ENCODE measurements at regions not wholly inside any gene's neighbourhood (a gene's known extent, or its start where the extent isn't known, plus 50 kb on each side); places are given as distances from the start of the nearest gene placed in this dataset.

DNA sequence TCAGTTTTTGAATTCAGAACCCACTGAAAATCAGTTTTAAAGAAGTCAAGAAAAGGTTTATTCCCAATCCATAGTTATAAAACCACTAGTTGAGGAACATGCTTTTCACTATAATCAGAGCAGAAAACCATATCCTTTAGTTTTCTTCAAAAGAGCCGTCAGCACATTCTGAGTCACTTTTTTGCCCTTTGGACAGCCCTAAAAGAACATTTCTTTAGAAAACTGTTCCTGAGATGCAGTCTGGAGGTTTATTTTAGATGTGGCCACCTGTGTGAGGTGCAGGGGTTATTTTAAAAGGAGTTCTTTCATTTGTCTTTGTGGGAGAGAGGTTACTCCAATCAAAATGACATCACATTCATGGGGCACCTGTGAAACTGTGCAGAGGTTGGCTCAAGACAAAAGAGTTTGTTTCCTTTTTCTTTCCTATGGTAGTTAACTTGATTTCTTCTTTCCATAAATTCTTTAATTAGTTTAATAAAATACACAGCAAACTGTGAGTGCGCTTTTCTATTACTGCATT lies 221.6 kb upstream of the RPS23 start:
- Histone ChIP-seq H3K4me1 (no peaks in the 10 kb centered on the region), H3K9me3 (no peaks in the 10 kb centered on the region), H3K27me3 (ENCODE audit: insufficient read depth in 3 of 3, low read length in 2 of 3) (no peaks in the 10 kb centered on the region), H3K27ac (no peak overlapping the region), H3K36me3 (ENCODE audit: insufficient read depth in 1 of 2, low read depth in 1 of 2) (no peaks in the 10 kb centered on the region), H3K4me3 (no peak overlapping the region)
- no peak for DNase-seq
- TF ChIP-seq, protein P1, sequence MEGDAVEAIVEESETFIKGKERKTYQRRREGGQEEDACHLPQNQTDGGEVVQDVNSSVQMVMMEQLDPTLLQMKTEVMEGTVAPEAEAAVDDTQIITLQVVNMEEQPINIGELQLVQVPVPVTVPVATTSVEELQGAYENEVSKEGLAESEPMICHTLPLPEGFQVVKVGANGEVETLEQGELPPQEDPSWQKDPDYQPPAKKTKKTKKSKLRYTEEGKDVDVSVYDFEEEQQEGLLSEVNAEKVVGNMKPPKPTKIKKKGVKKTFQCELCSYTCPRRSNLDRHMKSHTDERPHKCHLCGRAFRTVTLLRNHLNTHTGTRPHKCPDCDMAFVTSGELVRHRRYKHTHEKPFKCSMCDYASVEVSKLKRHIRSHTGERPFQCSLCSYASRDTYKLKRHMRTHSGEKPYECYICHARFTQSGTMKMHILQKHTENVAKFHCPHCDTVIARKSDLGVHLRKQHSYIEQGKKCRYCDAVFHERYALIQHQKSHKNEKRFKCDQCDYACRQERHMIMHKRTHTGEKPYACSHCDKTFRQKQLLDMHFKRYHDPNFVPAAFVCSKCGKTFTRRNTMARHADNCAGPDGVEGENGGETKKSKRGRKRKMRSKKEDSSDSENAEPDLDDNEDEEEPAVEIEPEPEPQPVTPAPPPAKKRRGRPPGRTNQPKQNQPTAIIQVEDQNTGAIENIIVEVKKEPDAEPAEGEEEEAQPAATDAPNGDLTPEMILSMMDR (IDR thresholded peaks at IDR 0.05), result no peak
- intact Hi-C loops (cut with DNase I), result no loop called here
- no peak for ATAC-seq
- 67 to 72% (median 71%) methylated on average over 2 of the region's 2 CpGs for WGBS, 3 donors

DNA sequence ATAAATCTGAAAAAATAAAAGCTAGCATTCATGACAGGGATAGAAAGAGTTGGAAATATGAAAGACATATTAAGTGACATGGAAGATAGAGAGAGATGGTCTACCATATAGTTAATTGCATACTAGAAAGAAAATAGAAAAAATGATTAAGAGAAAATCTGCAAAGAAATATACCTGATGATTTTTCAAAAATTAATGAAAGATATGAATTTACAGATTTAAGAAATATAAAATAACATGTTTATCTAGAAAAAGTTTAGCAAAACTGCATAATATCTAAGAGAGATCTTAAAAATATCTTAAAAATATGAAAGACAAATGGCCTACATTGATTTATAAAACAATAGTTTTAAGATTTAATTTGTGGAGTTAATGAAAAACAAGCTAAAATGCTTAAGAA lies 219.1 kb upstream of the RPS23 start:
- Histone ChIP-seq H3K4me3 (no peak overlapping the region), H3K9me3 (no peaks in the 10 kb centered on the region), H3K4me1 (no peaks in the 10 kb centered on the region), H3K27me3 (ENCODE audit: insufficient read depth in 3 of 3, low read length in 2 of 3) (no peaks in the 10 kb centered on the region), H3K36me3 (ENCODE audit: insufficient read depth in 1 of 2, low read depth in 1 of 2) (no peaks in the 10 kb centered on the region), H3K27ac (no peak overlapping the region)
- TF ChIP-seq, protein P1 (IDR thresholded peaks at IDR 0.05), result no peak
- intact Hi-C loops (cut with DNase I), result no loop called here
- DNase-seq (no peak), ATAC-seq (no peak)

GRCh38 chr5:82494942-82495341 lies 216.8 kb upstream of the RPS23 start:
- Histone ChIP-seq H3K4me1 (no peaks in the 10 kb centered on the region), H3K27me3 (ENCODE audit: insufficient read depth in 3 of 3, low read length in 2 of 3) (peaks cover 0 to 2% (median 0%) of the 10 kb centered on the region in 3 donors), H3K27ac (no peak overlapping the region), H3K36me3 (ENCODE audit: insufficient read depth in 1 of 2, low read depth in 1 of 2) (no peaks in the 10 kb centered on the region), H3K9me3 (no peaks in the 10 kb centered on the region), H3K4me3 (no peak overlapping the region)
- ATAC-seq (no peak), DNase-seq (no peak)
- intact Hi-C loops (cut with DNase I), result no loop called here
- TF ChIP-seq, protein P1 (IDR thresholded peaks at IDR 0.05), result no peak

DNA sequence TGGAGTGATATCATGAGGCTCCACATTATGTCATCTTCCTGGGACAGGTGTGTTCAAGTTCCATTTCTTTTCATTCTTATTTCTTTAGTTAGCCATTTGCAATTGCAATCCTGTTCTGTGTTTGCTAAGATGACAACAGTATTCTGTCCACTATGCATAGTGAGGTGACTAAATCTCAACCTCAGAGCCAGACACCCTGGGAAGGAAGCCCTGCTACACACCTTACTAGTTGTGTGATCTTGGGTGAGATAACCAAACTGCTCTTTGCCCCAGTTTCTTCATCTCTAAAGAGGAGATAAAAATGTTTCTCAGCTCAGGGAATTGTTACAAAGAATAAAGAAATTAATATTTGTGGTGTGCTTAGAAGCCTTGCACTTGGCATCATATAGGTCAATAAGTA lies 215.1 kb upstream of the RPS23 start:
- Histone ChIP-seq H3K27ac (no peak overlapping the region), H3K4me3 (no peak overlapping the region), H3K9me3 (no peaks in the 10 kb centered on the region), H3K4me1 (no peaks in the 10 kb centered on the region), H3K36me3 (ENCODE audit: insufficient read depth in 1 of 2, low read depth in 1 of 2) (no peaks in the 10 kb centered on the region), H3K27me3 (ENCODE audit: insufficient read depth in 3 of 3, low read length in 2 of 3) (peaks cover 0 to 2% (median 0%) of the 10 kb centered on the region in 3 donors)
- no peak for DNase-seq
- intact Hi-C loops (cut with DNase I), result no loop called here
- no peak for ATAC-seq
- TF ChIP-seq, protein P1 (IDR thresholded peaks at IDR 0.05), result no peak

DNA sequence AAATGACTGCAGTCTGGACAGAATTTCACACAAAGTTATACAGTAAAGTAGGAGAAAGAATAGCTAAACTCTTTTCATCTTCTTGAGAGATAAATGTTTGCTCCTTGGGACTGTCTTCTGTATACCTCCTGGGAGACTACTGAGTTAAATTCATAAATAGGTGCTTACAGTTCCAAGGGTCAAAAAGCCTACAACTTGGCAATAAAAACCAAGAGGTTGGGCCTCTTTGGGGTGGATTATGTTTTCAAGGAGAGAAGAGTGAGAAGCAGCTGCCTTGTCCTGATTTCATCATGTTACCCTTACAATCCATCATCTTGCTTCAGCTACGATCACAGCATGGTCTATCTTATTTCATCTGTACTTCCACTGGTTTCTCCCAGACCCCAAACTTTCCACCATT lies 213.2 kb upstream of the RPS23 start:
- intact Hi-C loops (cut with DNase I), result no loop called here
- Histone ChIP-seq H3K27me3 (ENCODE audit: insufficient read depth in 3 of 3, low read length in 2 of 3) (peaks cover 0 to 2% (median 0%) of the 10 kb centered on the region in 3 donors), H3K36me3 (ENCODE audit: insufficient read depth in 1 of 2, low read depth in 1 of 2) (no peaks in the 10 kb centered on the region), H3K9me3 (no peaks in the 10 kb centered on the region), H3K4me1 (no peaks in the 10 kb centered on the region), H3K4me3 (no peak overlapping the region), H3K27ac (no peak overlapping the region)
- no peak for ATAC-seq
- no peak for DNase-seq
- TF ChIP-seq, protein P1 (IDR thresholded peaks at IDR 0.05), result no peak
- 54 to 67% (median 61%) methylated on average over 1 of the region's 1 CpG for WGBS, 3 donors

Measured in psoas muscle (tissue), 7 donors.